Upper lobe of right lung (tissue), 1 donor: ENCODE measurements at regions not wholly inside any gene's neighbourhood (a gene's known extent, or its start where the extent isn't known, plus 50 kb on each side); places are given as distances from the start of the nearest gene placed in this dataset.

Experiments
- ATAC-seq: fragments of 200-7000 bp; cut with Tn5 transposase; one replicate; pipeline ENCODE4 v1.9.1; 2020; ENCODE audit warnings: mild to moderate bottlenecking, moderate library complexity
- DNase-seq: peaks from one replicate; pipeline ENCODE4 v3.0.0-alpha.2; 2020
- H3K27ac ChIP-seq: fragments of 200-600 bp; one replicate; pipeline ENCODE4 v1.8.0; 2022
- H3K27me3 ChIP-seq: fragments of 200-600 bp; one replicate; pipeline ENCODE4 v1.8.0; 2022; ENCODE audit warnings: mild to moderate bottlenecking
- H3K36me3 ChIP-seq: fragments of 200-600 bp; one replicate; pipeline ENCODE4 v1.8.0; 2022
- H3K4me1 ChIP-seq: fragments of 200-600 bp; one replicate; pipeline ENCODE4 v1.8.0; 2022
- H3K4me3 ChIP-seq: fragments of 200-600 bp; one replicate; pipeline ENCODE4 v1.8.0; 2022; ENCODE audit warnings: mild to moderate bottlenecking
- H3K9me3 ChIP-seq: fragments of 200-600 bp; one replicate; pipeline ENCODE4 v1.8.0; 2022
- CTCF ChIP-seq: fragments of 200-600 bp; IDR thresholded peaks from one replicate; pipeline ENCODE4 v1.8.0; 2022; ENCODE audit warnings: antibody characterized with exemption
- intact Hi-C: fragments of 100-400 bp; cut with DNase I; formaldehyde crosslinking; loops from one replicate; pipeline ENCODE4 v1.11.0; 2022
- donor health status: DM: no; HTN: yes; CAD: no; lungs with severe emphysema.

GRCh38 chr3:59570806-59571205, 521.0 kb upstream of the CFAP20DC start:
- intact Hi-C loops: no loop called here
- TF ChIP-seq CTCF: no peak
- Histone ChIP-seq H3K4me3 (no peak overlapping the region), H3K4me1 (no peaks in the 10 kb centered on the region), H3K36me3 (no peaks in the 10 kb centered on the region), H3K9me3 (no peaks in the 10 kb centered on the region), H3K27me3 (no peaks in the 10 kb centered on the region), H3K27ac (no peak overlapping the region)
- DNase-seq (no peak), ATAC-seq (no peak)

GRCh38 chr3:59567661-59568060, 517.8 kb upstream of the CFAP20DC start:
- ATAC-seq: no peak
- TF ChIP-seq CTCF: no peak
- intact Hi-C loops: no loop called here
- H3K9me3 ChIP-seq: no peaks in the 10 kb centered on the region
- H3K27me3 ChIP-seq: no peaks in the 10 kb centered on the region
- H3K27ac ChIP-seq: no peak overlapping the region
- DNase-seq: no peak
- H3K36me3 ChIP-seq: no peaks in the 10 kb centered on the region
- H3K4me1 ChIP-seq: no peaks in the 10 kb centered on the region
- H3K4me3 ChIP-seq: no peak overlapping the region

GRCh38 chr3:59566481-59566975, 516.7 kb upstream of the CFAP20DC start:
- Histone ChIP-seq H3K4me1 (no peaks in the 10 kb centered on the region), H3K27me3 (no peaks in the 10 kb centered on the region), H3K27ac (no peak overlapping the region), H3K4me3 (no peak overlapping the region), H3K36me3 (no peaks in the 10 kb centered on the region), H3K9me3 (no peaks in the 10 kb centered on the region)
- ATAC-seq (no peak), DNase-seq (no peak)
- intact Hi-C loops: no loop called here
- TF ChIP-seq CTCF: no peak

GRCh38 chr3:59565125-59565524, 515.3 kb upstream of the CFAP20DC start:
- TF ChIP-seq CTCF: no peak
- intact Hi-C loops: no loop called here
- DNase-seq: no peak
- Histone ChIP-seq H3K27ac (no peak overlapping the region), H3K27me3 (no peaks in the 10 kb centered on the region), H3K9me3 (no peaks in the 10 kb centered on the region), H3K4me3 (no peak overlapping the region), H3K36me3 (no peaks in the 10 kb centered on the region), H3K4me1 (no peaks in the 10 kb centered on the region)
- no peak for ATAC-seq

GRCh38 chr3:59563966-59564365, 514.1 kb upstream of the CFAP20DC start:
- no peak for ATAC-seq
- intact Hi-C loops: no loop called here
- no peaks in the 10 kb centered on the region for H3K4me1 ChIP-seq
- no peak overlapping the region for H3K4me3 ChIP-seq
- no peaks in the 10 kb centered on the region for H3K27me3 ChIP-seq
- no peaks in the 10 kb centered on the region for H3K9me3 ChIP-seq
- no peaks in the 10 kb centered on the region for H3K36me3 ChIP-seq
- TF ChIP-seq CTCF: no peak
- DNase-seq: no peak
- no peak overlapping the region for H3K27ac ChIP-seq

- ATAC-seq: no peak
- Histone ChIP-seq H3K27me3 (no peaks in the 10 kb centered on the region), H3K36me3 (no peaks in the 10 kb centered on the region), H3K27ac (no peak overlapping the region), H3K4me1 (no peaks in the 10 kb centered on the region), H3K9me3 (no peaks in the 10 kb centered on the region), H3K4me3 (no peak overlapping the region)
- no peak for TF ChIP-seq CTCF
- intact Hi-C loops: no loop called here
- no peak for DNase-seq
These were observed 513.3 kb upstream of the CFAP20DC start for GRCh38 chr3:59563072-59563605.
